BLaER1 (cell line): ENCODE measurements at regions not wholly inside any gene's neighbourhood (a gene's known extent, or its start where the extent isn't known, plus 50 kb on each side); places are given as distances from the start of the nearest gene placed in this dataset.
"Not testable (repeated sequence)": the region's sequence is repeated elsewhere in the genome, so short reads cannot be mapped to it uniquely, and the experiment has no call there.

ENCODE experiments used
- H3K27ac ChIP-seq: shearing (Covaris generic); formaldehyde crosslinking; 2 replicates; pipeline ENCODE4 v1.8.1; 2022
- H3K27me3 ChIP-seq: shearing (Covaris generic); formaldehyde crosslinking; 2 replicates; pipeline ENCODE4 v1.8.1; 2022
- H3K36me3 ChIP-seq: shearing (Covaris generic); formaldehyde crosslinking; 2 replicates; pipeline ENCODE4 v1.8.1; 2022
- H3K4me1 ChIP-seq: shearing (Covaris generic); formaldehyde crosslinking; 2 replicates; pipeline ENCODE4 v1.8.1; 2022
- H3K4me2 ChIP-seq: shearing (Covaris generic); formaldehyde crosslinking; 2 replicates; pipeline ENCODE4 v1.8.1; 2022
- H3K4me3 ChIP-seq: shearing (Covaris generic); formaldehyde crosslinking; 2 replicates; pipeline ENCODE4 v1.8.1; 2022
- H3K9ac ChIP-seq: shearing (Covaris generic); formaldehyde crosslinking; 2 replicates; pipeline ENCODE4 v1.8.1; 2022
- H3K9me3 ChIP-seq: shearing (Covaris generic); formaldehyde crosslinking; 2 replicates; pipeline ENCODE4 v1.8.1; 2022
- H4K20me1 ChIP-seq: shearing (Covaris generic); formaldehyde crosslinking; 2 replicates; pipeline ENCODE4 v1.8.1; 2022
- Cebpa-rat ChIP-seq: shearing (Covaris generic); IDR thresholded peaks from 2 replicates; pipeline ENCODE4 v1.8.1; 2022

- no peak overlapping the region for H3K9ac ChIP-seq
- peaks cover 24% of the 10 kb centered on the region for H3K9me3 ChIP-seq
- H4K20me1 ChIP-seq = no peaks in the 10 kb centered on the region
- no peak overlapping the region for H3K4me3 ChIP-seq
- no peaks in the 10 kb centered on the region for H3K36me3 ChIP-seq
- no peak for TF ChIP-seq Cebpa-rat
- H3K4me1 ChIP-seq = no peaks in the 10 kb centered on the region
- H3K27me3 ChIP-seq = no peaks in the 10 kb centered on the region
- no peak overlapping the region for H3K4me2 ChIP-seq
- no peak overlapping the region for H3K27ac ChIP-seq
Observed at GRCh38 chr4:10811991-10812390, 127.4 kb upstream of the CLNK start.

GRCh38 chr4:10810411-10810810, 125.8 kb upstream of the CLNK start:
- 0 out of 2 replicates have a peak, but pooled peaks cover 5% of the 10 kb centered on the region for H3K4me1 ChIP-seq
- no peak overlapping the region for H3K4me2 ChIP-seq
- no peak overlapping the region for H3K4me3 ChIP-seq
- H3K9ac ChIP-seq = no peak overlapping the region
- no peaks in the 10 kb centered on the region for H4K20me1 ChIP-seq
- peaks cover 32% of the 10 kb centered on the region for H3K9me3 ChIP-seq
- H3K27me3 ChIP-seq = no peaks in the 10 kb centered on the region
- no peak for TF ChIP-seq Cebpa-rat
- H3K27ac ChIP-seq = no peak overlapping the region
- no peaks in the 10 kb centered on the region for H3K36me3 ChIP-seq

- Histone ChIP-seq H3K27me3 (no peaks in the 10 kb centered on the region), H3K27ac (no peak overlapping the region), H3K4me1 (0 out of 2 replicates have a peak, but pooled peaks cover 5% of the 10 kb centered on the region), H3K4me2 (no peak overlapping the region), H3K9me3 (peaks cover 37% of the 10 kb centered on the region), H3K36me3 (no peaks in the 10 kb centered on the region), H4K20me1 (no peaks in the 10 kb centered on the region), H3K4me3 (no peak overlapping the region), H3K9ac (no peak overlapping the region)
- TF ChIP-seq Cebpa-rat = no peak
Observed at GRCh38 chr4:10809905-10810304, 125.3 kb upstream of the CLNK start.

DNA sequence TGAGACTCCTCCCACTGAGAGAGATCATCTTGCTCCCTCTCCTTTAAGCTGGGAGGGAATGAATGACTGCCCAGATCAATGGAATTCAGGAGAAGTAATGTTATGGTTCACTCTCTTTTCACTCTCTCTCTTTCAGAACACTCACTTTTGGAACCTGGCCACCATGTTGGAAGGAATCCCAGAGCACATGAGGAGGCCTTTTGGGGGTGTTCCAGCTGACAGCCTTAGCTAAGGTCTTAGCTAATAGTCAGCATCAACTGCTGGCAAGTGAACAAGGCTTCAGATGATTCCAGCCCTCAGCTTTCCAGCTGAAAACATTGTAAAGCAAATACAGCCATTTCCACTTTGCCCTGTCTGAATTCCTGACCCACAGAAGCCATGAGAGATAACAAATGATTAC, 124.0 kb upstream of the CLNK start:
- H3K4me3 ChIP-seq = no peak overlapping the region

GRCh38 chr4:10806953-10807645, 122.5 kb upstream of the CLNK start:
- Histone ChIP-seq H3K4me1 (0 out of 2 replicates have a peak, but pooled peaks cover 5% of the 10 kb centered on the region), H3K9ac (no peak overlapping the region), H3K4me2 (no peak overlapping the region), H3K36me3 (no peaks in the 10 kb centered on the region), H3K9me3 (peaks cover 19% of the 10 kb centered on the region), H3K27ac (no peak overlapping the region), H3K27me3 (no peaks in the 10 kb centered on the region), H4K20me1 (no peaks in the 10 kb centered on the region), H3K4me3 (no peak overlapping the region)
- TF ChIP-seq Cebpa-rat = no peak

More for the DNA sequence above, 124.0 kb upstream of the CLNK start:
- no peak for TF ChIP-seq Cebpa-rat
- peaks cover 27% of the 10 kb centered on the region for H3K9me3 ChIP-seq
- H3K36me3 ChIP-seq = no peaks in the 10 kb centered on the region
- H4K20me1 ChIP-seq = no peaks in the 10 kb centered on the region
- H3K4me1 ChIP-seq = 0 out of 2 replicates have a peak, but pooled peaks cover 5% of the 10 kb centered on the region
- no peak overlapping the region for H3K9ac ChIP-seq
- no peaks in the 10 kb centered on the region for H3K27me3 ChIP-seq
- no peak overlapping the region for H3K4me2 ChIP-seq
- H3K27ac ChIP-seq = no peak overlapping the region

DNA sequence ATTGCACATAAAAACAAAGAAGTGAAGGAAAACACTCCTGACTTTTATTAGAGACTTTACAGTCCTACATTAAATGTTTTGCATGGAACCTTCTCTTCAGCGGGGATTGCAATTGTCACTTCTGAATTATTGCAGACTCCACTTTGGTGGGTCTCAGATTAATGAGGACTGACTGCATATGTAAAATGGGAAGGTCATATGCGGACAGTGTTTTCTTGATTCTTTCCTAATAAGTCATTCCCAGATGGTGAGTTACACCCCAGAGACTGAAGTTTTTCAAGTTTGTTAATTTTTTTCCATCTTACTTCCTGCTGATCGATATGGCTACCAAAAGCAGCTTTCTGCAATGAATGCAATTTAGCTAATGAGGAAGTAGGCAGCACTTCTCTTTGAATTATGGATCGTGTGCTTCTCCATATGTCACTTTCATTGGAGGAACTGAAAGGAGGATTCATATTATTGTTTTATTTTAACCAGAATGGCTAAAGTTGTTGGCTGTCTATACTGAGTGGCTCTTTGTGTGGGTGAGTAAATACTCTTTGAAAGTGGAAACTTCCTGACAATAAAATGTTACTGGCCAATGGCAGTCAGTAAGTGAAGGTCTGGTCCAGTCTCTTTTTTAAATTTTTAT, 119.3 kb upstream of the CLNK start:
- Histone ChIP-seq H3K4me3 (no peak overlapping the region), H3K4me1 (0 out of 2 replicates have a peak, but pooled peaks cover 5% of the 10 kb centered on the region), H4K20me1 (no peaks in the 10 kb centered on the region), H3K27ac (no peak overlapping the region), H3K9me3 (peaks cover 19% of the 10 kb centered on the region), H3K4me2 (no peak overlapping the region), H3K27me3 (no peaks in the 10 kb centered on the region), H3K9ac (no peak overlapping the region), H3K36me3 (no peaks in the 10 kb centered on the region)
- no peak for TF ChIP-seq Cebpa-rat

DNA sequence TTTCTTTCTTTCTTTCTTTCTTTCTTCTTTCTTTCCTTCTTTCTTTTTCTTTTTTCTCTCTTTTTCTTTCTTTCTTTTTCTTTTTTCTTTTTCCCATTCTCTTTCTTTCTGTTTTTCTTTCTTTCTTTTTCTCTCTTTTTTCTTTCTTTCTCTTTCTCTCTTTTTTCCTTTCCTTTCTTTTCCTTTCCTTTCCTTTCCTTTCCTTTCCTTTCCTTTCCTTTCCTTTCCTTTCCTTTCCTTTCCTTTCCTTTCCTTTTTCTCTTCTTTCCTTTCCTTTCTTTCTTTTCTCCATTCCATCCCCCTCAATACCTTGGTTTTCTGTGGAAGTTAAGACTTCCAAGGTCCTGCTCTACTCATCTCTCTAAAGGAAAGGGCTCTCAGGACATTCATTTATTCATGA, 102.8 kb upstream of the CLNK start:
- H3K27me3 ChIP-seq = no peaks in the 10 kb centered on the region
- no peaks in the 10 kb centered on the region for H4K20me1 ChIP-seq
- no peaks in the 10 kb centered on the region for H3K4me1 ChIP-seq
- H3K36me3 ChIP-seq = no peaks in the 10 kb centered on the region
- no peak overlapping the region for H3K27ac ChIP-seq
- no peak for TF ChIP-seq Cebpa-rat
- no peaks in the 10 kb centered on the region for H3K9me3 ChIP-seq
- no peak overlapping the region for H3K9ac ChIP-seq
- no peak overlapping the region for H3K4me2 ChIP-seq
- no peak overlapping the region for H3K4me3 ChIP-seq

- no peaks in the 10 kb centered on the region for H3K4me1 ChIP-seq
- H3K4me3 ChIP-seq = no peak overlapping the region
- no peaks in the 10 kb centered on the region for H3K27me3 ChIP-seq
- H3K27ac ChIP-seq = no peak overlapping the region
- no peaks in the 10 kb centered on the region for H3K36me3 ChIP-seq
- no peaks in the 10 kb centered on the region for H4K20me1 ChIP-seq
- no peak overlapping the region for H3K4me2 ChIP-seq
- no peaks in the 10 kb centered on the region for H3K9me3 ChIP-seq
- H3K9ac ChIP-seq = no peak overlapping the region
- no peak for TF ChIP-seq Cebpa-rat
Observed at GRCh38 chr4:10784621-10785020, 100.1 kb upstream of the CLNK start.

- H3K27me3 ChIP-seq = no peaks in the 10 kb centered on the region
- no peaks in the 10 kb centered on the region for H4K20me1 ChIP-seq
- H3K4me3 ChIP-seq = no peak overlapping the region
- H3K4me2 ChIP-seq = no peak overlapping the region
- H3K9me3 ChIP-seq = no peaks in the 10 kb centered on the region
- no peaks in the 10 kb centered on the region for H3K4me1 ChIP-seq
- H3K27ac ChIP-seq = no peak overlapping the region
- no peak for TF ChIP-seq Cebpa-rat
- no peak overlapping the region for H3K9ac ChIP-seq
- no peaks in the 10 kb centered on the region for H3K36me3 ChIP-seq
Observed at GRCh38 chr4:10783351-10783750, 98.8 kb upstream of the CLNK start.

GRCh38 chr4:10781805-10782204, 97.2 kb upstream of the CLNK start:
- Histone ChIP-seq H3K9ac (no peak overlapping the region), H3K27ac (no peak overlapping the region), H3K27me3 (no peaks in the 10 kb centered on the region), H3K9me3 (no peaks in the 10 kb centered on the region), H3K4me3 (no peak overlapping the region), H3K36me3 (no peaks in the 10 kb centered on the region), H3K4me2 (no peak overlapping the region), H4K20me1 (no peaks in the 10 kb centered on the region), H3K4me1 (no peaks in the 10 kb centered on the region)
- TF ChIP-seq Cebpa-rat = no peak

- H4K20me1 ChIP-seq, H3K27ac ChIP-seq, H3K4me2 ChIP-seq, H3K4me3 ChIP-seq, H3K27me3 ChIP-seq, H3K9me3 ChIP-seq, H3K4me1 ChIP-seq, H3K36me3 ChIP-seq, H3K9ac ChIP-seq: not testable (repeated sequence)
Observed at GRCh38 chr4:10780803-10781202, 96.2 kb upstream of the CLNK start.

DNA sequence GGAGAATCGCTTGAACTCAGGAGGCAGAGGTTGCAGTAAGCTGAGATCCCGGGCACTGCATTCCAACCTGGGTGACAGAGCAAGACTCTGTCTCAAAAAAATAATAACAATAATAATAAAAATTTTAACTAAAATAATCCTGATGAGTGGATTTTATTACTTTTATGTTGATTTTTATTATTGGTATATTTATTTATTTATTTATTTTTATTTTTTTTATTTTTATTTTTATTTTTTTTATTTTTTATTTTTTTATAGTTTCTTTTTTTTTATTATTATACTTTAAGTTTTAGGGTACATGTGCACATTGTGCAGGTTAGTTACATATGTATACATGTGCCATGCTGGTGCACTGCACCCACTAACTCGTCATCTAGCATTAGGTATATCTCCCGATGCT, 90.6 kb upstream of the CLNK start:
- not testable (repeated sequence) for H3K27me3 ChIP-seq, H3K27ac ChIP-seq, H3K9me3 ChIP-seq, H4K20me1 ChIP-seq, H3K4me1 ChIP-seq, H3K4me3 ChIP-seq, H3K9ac ChIP-seq, H3K36me3 ChIP-seq, H3K4me2 ChIP-seq
